ENCODE measurements at regions not wholly inside any gene's neighbourhood (a gene's known extent, or its start where the extent isn't known, plus 50 kb on each side); places are given as distances from the start of the nearest gene placed in this dataset.

DNA sequence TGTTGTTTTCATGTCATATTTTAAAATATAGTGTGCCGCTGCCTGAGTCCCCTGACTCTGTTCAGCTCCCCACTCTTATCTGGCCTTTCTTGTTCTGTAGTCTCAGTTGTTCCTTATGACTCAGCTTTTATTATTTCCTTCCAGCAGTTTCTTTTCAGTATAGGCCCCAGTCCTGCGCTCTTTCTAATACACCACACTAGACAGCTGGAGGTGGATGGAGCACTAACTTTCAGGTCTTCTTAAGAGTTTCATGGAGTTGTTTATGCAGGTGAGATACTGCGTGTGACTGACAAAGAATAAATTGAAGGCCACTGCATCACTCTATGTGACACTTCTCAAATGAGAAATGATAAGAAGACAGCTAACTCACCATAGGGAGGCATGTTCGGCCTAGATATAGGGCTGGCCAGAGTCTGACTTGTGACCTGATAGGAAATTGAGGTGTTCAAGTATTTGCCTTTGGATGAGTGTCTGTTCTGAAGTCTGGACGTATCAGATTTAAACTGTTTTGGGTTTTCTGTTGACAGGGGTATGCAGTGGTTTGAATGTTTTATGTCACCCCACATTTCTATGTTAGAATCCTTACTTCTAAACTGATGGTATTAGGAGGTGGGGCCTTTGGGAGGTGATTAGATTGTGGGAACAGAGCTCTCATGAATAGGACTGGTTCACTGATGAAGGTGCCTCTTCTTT, 60.8 kb upstream of the CLMN start (continued):
- TF ChIP-seq ATF7 (IDR thresholded peaks at IDR 0.05; ENCODE audit: low read depth), result no peak
- no peak for TF ChIP-seq NFXL1 (IDR thresholded peaks at IDR 0.05; ENCODE audit: borderline replicate concordance)
- TF ChIP-seq NFYB (IDR thresholded peaks at IDR 0.05; ENCODE audit: insufficient read depth, low read depth, low read length), result no peak
- no peak for TF ChIP-seq SMARCA5 (IDR thresholded peaks at IDR 0.05)

- Histone ChIP-seq H3K27ac (ENCODE audit: control insufficient read depth, insufficient read depth) (no peak overlapping the region), H3K36me3 (ENCODE audit: control insufficient read depth in 2 of 2, insufficient read depth in 2 of 2, low read length in 1 of 2) (no peaks in the 10 kb centered on the region), H3K9me3 (replicated peaks; ENCODE audit: control insufficient read depth, insufficient read depth, low read length) (no peaks in the 10 kb centered on the region; the same call in 2 of the 3 replicates), H3K4me1 (ENCODE audit: control insufficient read depth, insufficient read depth, low read length) (no peaks in the 10 kb centered on the region), H3K79me2 (ENCODE audit: control insufficient read depth, insufficient read depth, low read length) (no peaks in the 10 kb centered on the region), H2AFZ (ENCODE audit: control insufficient read depth, low read depth, low read length) (no peak overlapping the region), H3K4me3 (no peak overlapping the region), H3K4me2 (ENCODE audit: control insufficient read depth, insufficient read depth) (no peak overlapping the region), H4K20me1 (ENCODE audit: control insufficient read depth, insufficient read depth) (no peaks in the 10 kb centered on the region), H3K27me3 (replicated peaks in 1 of 2; ENCODE audit: control insufficient read depth in 2 of 2, insufficient read depth in 2 of 2, low read length in 1 of 2) (peaks cover 2 to 3% of the 10 kb centered on the region in 2 experiments; a peak in 2 of 4 replicates), H3K9ac (ENCODE audit: control insufficient read depth, insufficient read depth, low read length) (no peak overlapping the region)
- DNase-seq (ENCODE audit: low read depth, low spot score) (no peak), FAIRE-seq (no peak), ATAC-seq (no peak)
- no TSS peak for BruUV-seq (replicated peaks)
- intact Hi-C loops (cut with micrococcal nuclease; ENCODE audit: unreplicated experiment) (no loop called here), in situ Hi-C loops (cut with MboI) (loop anchor here (25.0 kb wide), 1 partner anchor 692 kb away; no protein-coding TSS in a partner anchor)
- no peak for TF ChIP-seq SKIL (IDR thresholded peaks at IDR 0.05; ENCODE audit: low read depth, poor library complexity, severe bottlenecking)
- no peak for TF ChIP-seq RELA (IDR thresholded peaks at IDR 0.05; ENCODE audit: borderline replicate concordance, partially characterized antibody)
- SMC1A ChIA-PET (ENCODE audit: uncharacterized antibody, unreplicated experiment), result interaction anchor here (1.4 kb wide), 1 partner anchor 14 kb away, joined by 4 read pairs; no protein-coding TSS in a partner anchor
- RAD21 ChIA-PET (ENCODE audit: unreplicated experiment), result interaction anchor here (0.8 kb wide), 1 partner anchor 337 kb away, joined by 3 read pairs; no protein-coding TSS in a partner anchor
- CTCF ChIA-PET, result interaction anchor here (3.3 kb wide), 1 partner anchor 18 kb away, joined by 10 read pairs; no protein-coding TSS in a partner anchor
- POLR2A ChIA-PET, result no interaction called here
Measured at GRCh38 chr14:95379634-95380033, 59.9 kb upstream of the CLMN start.

Measured in GM12878 (cell line).